Posterior vena cava (tissue), 2 donors: ENCODE measurements at regions not wholly inside any gene's neighbourhood (a gene's known extent, or its start where the extent isn't known, plus 50 kb on each side); places are given as distances from the start of the nearest gene placed in this dataset.
"Not testable (repeated sequence)": the region's sequence is repeated elsewhere in the genome, so short reads cannot be mapped to it uniquely, and the experiment has no call there.

ENCODE experiments used
- DNase-seq: peaks from one replicate; pipeline ENCODE4 v3.0.0-alpha.2; 2020; ENCODE audit warnings: low spot score
- intact Hi-C, 2 donors: fragments of 100-400 bp; cut with DNase I; formaldehyde crosslinking; loops; one replicate each; pipeline versions ENCODE4 v1.14.1 to v1.14.2; 2022 to 2023
- donor health status: DM: yes; HTN: yes; CAD: no.
- donor health status: DM: yes; HTN: yes; CAD: no.

DNA sequence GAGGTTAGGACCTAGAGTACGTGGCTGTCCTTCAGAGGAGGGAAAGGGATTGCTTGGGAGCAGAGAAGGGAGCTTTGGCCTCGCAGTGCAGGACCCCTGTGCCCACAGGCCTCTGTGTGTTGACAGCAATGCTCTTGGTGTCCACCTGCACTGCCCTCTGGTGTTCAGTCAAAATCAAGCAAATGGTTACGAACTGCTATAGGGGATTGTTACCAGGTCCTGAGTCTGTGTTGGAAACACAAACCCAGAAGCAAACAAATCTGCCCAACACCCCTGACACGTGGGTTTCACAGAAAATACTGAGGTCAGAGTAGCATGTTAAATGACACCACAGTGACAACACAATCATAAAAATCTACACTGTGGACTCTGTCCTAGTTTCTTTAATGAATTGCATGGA lies 473.0 kb downstream of the SPATA31A1 start:
- intact Hi-C loops, DNase-seq: not testable (repeated sequence)
